Spleen (tissue), 7 donors: ENCODE measurements at regions not wholly inside any gene's neighbourhood (a gene's known extent, or its start where the extent isn't known, plus 50 kb on each side); places are given as distances from the start of the nearest gene placed in this dataset.

Experiments
- POLR2A ChIP-seq, 3 donors: fragments of 450-650 bp; IDR thresholded peaks; one replicate each; pipeline ENCODE4 v1.5.1; 2017; ENCODE audit warnings: antibody characterized with exemption in 3 of 3, mild to moderate bottlenecking in 1 of 3
- TF ChIP-seq, protein P1 (sequence below), 11 experiments: fragments of 200-600 bp in 7 of 11; fragments of 450-650 bp in 4 of 11; sonication (generic) in 4 of 11; IDR thresholded peaks in 8 of 11; conservative IDR thresholded peaks in 3 of 11; 1 replicate in 7 of 11; 2 replicates in 4 of 11; pipeline versions ENCODE4 v1.4.0 to v1.8.0; 2016 to 2021; ENCODE audit warnings: antibody characterized with exemption in 11 of 11, inconsistent platforms in 4 of 11, mild to moderate bottlenecking in 1 of 11
- donor health status: DM: no; HTN: no; CAD: no; lungs with moderate emphysema.
- donor health status: DM: no; HTN: no; CAD: no.
- donor health status: DM: no; HTN: no; CAD: no.

DNA sequence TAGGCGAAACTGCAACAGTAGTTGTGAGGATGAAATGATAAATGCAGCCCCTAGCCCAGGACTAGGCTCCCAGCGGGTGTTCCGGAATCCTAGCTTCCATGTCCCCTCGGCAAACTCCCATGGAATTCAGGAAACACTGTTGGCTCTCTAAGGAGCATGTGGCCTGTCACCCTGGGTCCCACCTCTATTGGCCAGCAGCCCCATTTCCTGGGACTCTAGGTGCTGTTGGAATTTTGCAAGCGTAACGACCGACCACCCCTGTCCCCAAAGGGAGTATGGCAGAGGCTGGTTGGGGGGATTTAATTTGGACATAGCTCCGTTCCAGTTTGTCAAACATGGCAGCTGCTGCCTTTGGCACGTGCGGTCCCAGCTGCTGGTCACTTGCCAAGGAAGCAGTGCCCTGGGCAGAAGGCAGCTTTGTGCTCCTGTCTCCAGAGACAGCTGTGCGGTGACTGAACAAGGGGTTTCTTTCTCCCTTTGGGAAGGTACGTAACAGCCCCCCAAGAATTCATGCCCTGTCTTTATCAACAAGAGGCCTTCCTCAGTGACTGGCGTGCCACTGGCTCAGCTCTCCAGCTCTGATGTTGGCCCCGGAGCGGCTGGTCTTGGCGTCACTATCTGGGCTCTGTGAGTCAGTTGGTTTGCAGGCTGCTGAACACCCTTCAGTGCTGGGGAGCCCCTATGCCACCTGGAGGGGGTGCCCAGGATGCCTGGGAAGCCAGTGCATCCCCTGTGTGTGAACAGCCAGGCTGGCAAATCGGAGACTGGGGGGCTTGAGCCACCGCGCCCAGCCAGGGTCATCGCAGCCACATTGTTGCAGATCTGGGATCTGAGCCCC, 235.2 kb upstream of the TNRC6C start:
- TF ChIP-seq, protein P1, sequence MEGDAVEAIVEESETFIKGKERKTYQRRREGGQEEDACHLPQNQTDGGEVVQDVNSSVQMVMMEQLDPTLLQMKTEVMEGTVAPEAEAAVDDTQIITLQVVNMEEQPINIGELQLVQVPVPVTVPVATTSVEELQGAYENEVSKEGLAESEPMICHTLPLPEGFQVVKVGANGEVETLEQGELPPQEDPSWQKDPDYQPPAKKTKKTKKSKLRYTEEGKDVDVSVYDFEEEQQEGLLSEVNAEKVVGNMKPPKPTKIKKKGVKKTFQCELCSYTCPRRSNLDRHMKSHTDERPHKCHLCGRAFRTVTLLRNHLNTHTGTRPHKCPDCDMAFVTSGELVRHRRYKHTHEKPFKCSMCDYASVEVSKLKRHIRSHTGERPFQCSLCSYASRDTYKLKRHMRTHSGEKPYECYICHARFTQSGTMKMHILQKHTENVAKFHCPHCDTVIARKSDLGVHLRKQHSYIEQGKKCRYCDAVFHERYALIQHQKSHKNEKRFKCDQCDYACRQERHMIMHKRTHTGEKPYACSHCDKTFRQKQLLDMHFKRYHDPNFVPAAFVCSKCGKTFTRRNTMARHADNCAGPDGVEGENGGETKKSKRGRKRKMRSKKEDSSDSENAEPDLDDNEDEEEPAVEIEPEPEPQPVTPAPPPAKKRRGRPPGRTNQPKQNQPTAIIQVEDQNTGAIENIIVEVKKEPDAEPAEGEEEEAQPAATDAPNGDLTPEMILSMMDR (IDR thresholded peaks at IDR 0.05 in 8 of 11, conservative IDR thresholded peaks at IDR 0.05 in 3 of 11): no peak
- no peak for TF ChIP-seq POLR2A (IDR thresholded peaks at IDR 0.05)
